Astrocyte of the cerebellum (primary cell): ENCODE measurements at regions not wholly inside any gene's neighbourhood (a gene's known extent, or its start where the extent isn't known, plus 50 kb on each side); places are given as distances from the start of the nearest gene placed in this dataset.

ENCODE experiments used
- DNase-seq: peaks from one replicate; pipeline ENCODE4 v3.0.0-alpha.2; 2011; ENCODE audit warnings: low read depth
- H3K4me3 ChIP-seq: 2 replicates; pipeline ENCODE4 v1.5.1; 2011; ENCODE audit warnings: mild to moderate bottlenecking, low read depth, low read length, moderate library complexity
- in situ Hi-C: cut with HindIII; loops from 2 replicates; pipeline ENCODE4 v1.10.0; 2017; ENCODE audit warnings: low sequenced_read_pairs
- TF ChIP-seq, protein P1 (sequence below): IDR thresholded peaks from 2 replicates; pipeline ENCODE4 v1.5.1; 2012; ENCODE audit warnings: low read length, low read depth, moderate library complexity, mild to moderate bottlenecking; ENCODE audit errors: missing control alignments

DNA sequence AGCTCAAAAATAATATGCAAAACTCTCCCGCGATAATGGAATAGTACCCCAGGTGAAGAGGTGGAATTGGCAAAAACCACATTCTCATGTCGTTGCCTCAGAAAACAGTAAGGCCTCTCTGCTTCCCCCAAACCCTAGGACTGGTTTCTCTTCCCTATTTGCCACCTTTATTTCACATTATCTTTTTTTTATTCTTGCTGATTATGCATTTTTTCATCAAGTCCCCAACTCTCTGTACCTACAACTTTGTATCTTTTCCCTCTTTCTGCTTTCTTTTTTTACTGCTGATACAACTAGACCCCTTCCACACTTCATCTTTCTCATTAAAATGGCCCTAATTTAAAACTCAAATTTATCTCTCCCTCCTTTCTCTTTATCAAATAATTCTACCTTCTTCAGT lies 1472.2 kb downstream of the SUCLG1 start:
- no peak for DNase-seq
- TF ChIP-seq, protein P1, sequence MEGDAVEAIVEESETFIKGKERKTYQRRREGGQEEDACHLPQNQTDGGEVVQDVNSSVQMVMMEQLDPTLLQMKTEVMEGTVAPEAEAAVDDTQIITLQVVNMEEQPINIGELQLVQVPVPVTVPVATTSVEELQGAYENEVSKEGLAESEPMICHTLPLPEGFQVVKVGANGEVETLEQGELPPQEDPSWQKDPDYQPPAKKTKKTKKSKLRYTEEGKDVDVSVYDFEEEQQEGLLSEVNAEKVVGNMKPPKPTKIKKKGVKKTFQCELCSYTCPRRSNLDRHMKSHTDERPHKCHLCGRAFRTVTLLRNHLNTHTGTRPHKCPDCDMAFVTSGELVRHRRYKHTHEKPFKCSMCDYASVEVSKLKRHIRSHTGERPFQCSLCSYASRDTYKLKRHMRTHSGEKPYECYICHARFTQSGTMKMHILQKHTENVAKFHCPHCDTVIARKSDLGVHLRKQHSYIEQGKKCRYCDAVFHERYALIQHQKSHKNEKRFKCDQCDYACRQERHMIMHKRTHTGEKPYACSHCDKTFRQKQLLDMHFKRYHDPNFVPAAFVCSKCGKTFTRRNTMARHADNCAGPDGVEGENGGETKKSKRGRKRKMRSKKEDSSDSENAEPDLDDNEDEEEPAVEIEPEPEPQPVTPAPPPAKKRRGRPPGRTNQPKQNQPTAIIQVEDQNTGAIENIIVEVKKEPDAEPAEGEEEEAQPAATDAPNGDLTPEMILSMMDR, result no peak
- no peak overlapping the region for H3K4me3 ChIP-seq
- in situ Hi-C loops, result no loop called here

DNA sequence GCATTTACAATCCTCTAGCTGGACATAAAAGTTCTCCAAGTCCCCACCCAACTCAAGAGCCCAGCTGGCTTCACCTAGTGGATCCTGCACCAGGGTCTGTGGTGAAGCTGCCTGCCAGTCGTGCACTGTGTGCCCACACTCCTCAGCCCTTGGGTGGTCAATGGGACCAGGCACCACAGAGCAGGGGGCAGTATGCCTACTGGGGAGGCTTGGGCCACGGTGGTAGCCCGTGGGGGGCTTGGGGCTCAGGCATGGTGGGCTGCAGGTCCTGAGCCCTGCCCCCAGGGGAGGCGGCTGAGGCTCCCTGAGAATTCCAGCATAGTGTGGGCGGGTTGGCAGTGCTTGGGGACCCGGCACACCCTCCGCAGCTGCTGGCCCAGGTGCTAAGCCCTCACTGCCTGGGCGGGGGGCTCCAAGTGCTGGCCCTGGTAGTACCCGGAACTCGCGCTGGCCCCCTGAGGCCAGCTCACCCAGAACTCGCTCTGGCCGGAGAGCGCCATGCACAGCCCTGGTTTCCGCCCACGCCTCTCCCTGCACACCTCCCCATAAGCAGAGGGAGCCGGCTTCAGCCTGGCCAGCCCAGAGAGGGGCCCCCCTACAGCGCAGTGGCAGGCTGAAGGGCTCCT lies 1473.4 kb downstream of the SUCLG1 start:
- in situ Hi-C loops, result no loop called here
- no peak for DNase-seq
- no peak overlapping the region for H3K4me3 ChIP-seq
- TF ChIP-seq, protein P1, result no peak

DNA sequence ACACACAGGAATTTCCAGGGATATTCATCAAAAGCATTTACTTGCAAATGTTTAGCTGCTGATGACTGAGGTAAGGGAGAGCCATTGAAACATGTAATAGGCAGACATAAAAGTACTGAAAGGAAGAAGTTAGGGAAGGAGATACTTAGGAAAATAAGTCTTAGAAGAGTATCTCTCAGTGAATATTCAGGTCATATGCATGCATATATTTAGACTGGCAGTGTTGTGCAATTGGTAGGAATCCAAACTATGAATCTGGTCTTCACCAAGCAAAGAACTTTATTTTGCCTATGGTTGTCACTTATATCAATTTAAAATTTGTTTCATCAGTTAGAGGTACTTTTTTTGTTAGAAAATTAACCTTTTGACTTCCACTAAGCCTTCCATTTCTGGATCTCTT lies 1490.7 kb downstream of the SUCLG1 start:
- no peak overlapping the region for H3K4me3 ChIP-seq
- TF ChIP-seq, protein P1, result no peak
- DNase-seq, result no peak
- in situ Hi-C loops, result no loop called here

GRCh38 chr2:82964341-82964740 lies 1494.7 kb downstream of the SUCLG1 start:
- H3K4me3 ChIP-seq, result no peak overlapping the region
- DNase-seq, result no peak
- in situ Hi-C loops, result no loop called here
- TF ChIP-seq, protein P1, result no peak

GRCh38 chr2:82959727-82960126 lies 1499.4 kb downstream of the SUCLG1 start:
- TF ChIP-seq, protein P1, result no peak
- in situ Hi-C loops, result no loop called here
- H3K4me3 ChIP-seq, result no peak overlapping the region
- DNase-seq, result no peak

DNA sequence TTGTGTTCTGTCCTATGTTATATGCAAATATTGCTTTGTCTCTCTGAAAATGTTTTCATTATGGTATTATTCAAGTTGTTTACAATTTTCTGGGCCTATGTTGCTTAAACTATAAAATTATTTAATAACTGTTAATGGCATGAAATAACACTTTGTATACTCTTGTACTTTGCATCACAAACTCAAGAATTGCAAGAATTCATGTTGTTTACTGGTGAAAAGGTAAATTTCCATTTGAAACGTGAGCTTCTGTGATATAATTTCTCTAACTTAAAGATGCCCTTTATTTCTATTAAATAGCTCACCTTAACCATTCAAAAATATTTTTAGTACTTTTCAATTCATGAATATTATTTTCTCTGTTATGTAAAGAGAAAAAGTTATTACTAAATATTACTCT lies 1504.2 kb downstream of the SUCLG1 start:
- H3K4me3 ChIP-seq, result no peak overlapping the region
- in situ Hi-C loops, result no loop called here
- no peak for DNase-seq
- TF ChIP-seq, protein P1, result no peak
